GM19025 (cell line): ENCODE measurements at regions not wholly inside any gene's neighbourhood (a gene's known extent, or its start where the extent isn't known, plus 50 kb on each side); places are given as distances from the start of the nearest gene placed in this dataset.

ENCODE experiments used
- ATAC-seq: cut with Tn5 transposase; IDR thresholded peaks from one replicate; pipeline ENCODE4 v1.9.1; 2021; ENCODE audit warnings: mild to moderate bottlenecking, low read depth, moderate library complexity; ENCODE audit not compliant: unreplicated experiment

- no peak for ATAC-seq
These were observed 180.5 kb downstream of the TGFB2 start for GRCh38 chr1:218525451-218526197.

- no peak for ATAC-seq
These were observed 181.1 kb downstream of the TGFB2 start for GRCh38 chr1:218526198-218526580.

- ATAC-seq = no peak
These were observed 182.6 kb downstream of the TGFB2 start for GRCh38 chr1:218527737-218528136.

GRCh38 chr1:218529646-218530300 lies 184.6 kb downstream of the TGFB2 start:
- no peak for ATAC-seq

GRCh38 chr1:218531936-218532335 lies 186.8 kb downstream of the TGFB2 start:
- no peak for ATAC-seq

- no peak for ATAC-seq
These were observed 191.3 kb downstream of the TGFB2 start for GRCh38 chr1:218536296-218536986.

GRCh38 chr1:218537122-218537913 lies 192.2 kb downstream of the TGFB2 start:
- no peak for ATAC-seq

- no peak for ATAC-seq
These were observed 193.2 kb downstream of the TGFB2 start for GRCh38 chr1:218538341-218538740.

- no peak for ATAC-seq
These were observed 201.2 kb downstream of the TGFB2 start for GRCh38 chr1:218546314-218546713.

- ATAC-seq = no peak
These were observed 203.0 kb downstream of the TGFB2 start for GRCh38 chr1:218547957-218548730.

GRCh38 chr1:218548764-218549163 lies 203.6 kb downstream of the TGFB2 start:
- no peak for ATAC-seq

GRCh38 chr1:218553197-218553596 lies 208.1 kb downstream of the TGFB2 start:
- no peak for ATAC-seq

GRCh38 chr1:218556016-218556415 lies 210.9 kb downstream of the TGFB2 start:
- ATAC-seq = no peak

GRCh38 chr1:218557731-218558130 lies 212.6 kb downstream of the TGFB2 start:
- ATAC-seq = no peak

GRCh38 chr1:218558271-218558810 lies 213.2 kb downstream of the TGFB2 start:
- ATAC-seq = no peak

- no peak for ATAC-seq
These were observed 220.2 kb downstream of the TGFB2 start for GRCh38 chr1:218565377-218565776.

GRCh38 chr1:218568962-218569550 lies 223.9 kb downstream of the TGFB2 start:
- ATAC-seq = no peak

- no peak for ATAC-seq
These were observed 225.3 kb downstream of the TGFB2 start for GRCh38 chr1:218570456-218570855.

- no peak for ATAC-seq
These were observed 226.4 kb downstream of the TGFB2 start for GRCh38 chr1:218571491-218571890.
